HEK293T (cell line): ENCODE measurements at regions not wholly inside any gene's neighbourhood (a gene's known extent, or its start where the extent isn't known, plus 50 kb on each side); places are given as distances from the start of the nearest gene placed in this dataset.

Experiments used
- ARNT ChIP-seq: fragments of 450-650 bp; IDR thresholded peaks from 2 replicates; pipeline ENCODE4 v1.6.1; 2017; ENCODE audit warnings: mild to moderate bottlenecking
- BHLHE40 ChIP-seq: fragments of 450-650 bp; IDR thresholded peaks from 2 replicates; pipeline ENCODE4 v1.6.1; 2016; ENCODE audit warnings: mild to moderate bottlenecking, moderate library complexity, borderline replicate concordance
- FOXA1 ChIP-seq: fragments of 450-650 bp; IDR thresholded peaks from 2 replicates; pipeline ENCODE4 v1.6.1; 2016; ENCODE audit warnings: mild to moderate bottlenecking
- FOXK2 ChIP-seq: fragments of 450-650 bp; IDR thresholded peaks from 2 replicates; pipeline ENCODE4 v1.6.1; 2016; ENCODE audit warnings: mild to moderate bottlenecking
- HDGF ChIP-seq: fragments of 450-650 bp; IDR thresholded peaks from 2 replicates; pipeline ENCODE4 v1.6.1; 2017; ENCODE audit warnings: antibody characterized with exemption, borderline replicate concordance
- NFRKB ChIP-seq: fragments of 450-650 bp; IDR thresholded peaks from 2 replicates; pipeline ENCODE4 v1.6.1; 2016; ENCODE audit warnings: mild to moderate bottlenecking, moderate library complexity
- PKNOX1 ChIP-seq: fragments of 450-650 bp; IDR thresholded peaks from 2 replicates; pipeline ENCODE4 v1.6.1; 2016
- SP1 ChIP-seq: fragments of 450-650 bp; IDR thresholded peaks from 2 replicates; pipeline ENCODE4 v1.6.1; 2017
- SUZ12 ChIP-seq: fragments of 450-650 bp; IDR thresholded peaks from 2 replicates; pipeline ENCODE4 v1.6.1; 2016; ENCODE audit warnings: mild to moderate bottlenecking
- TARDBP ChIP-seq: fragments of 450-650 bp; IDR thresholded peaks from 2 replicates; pipeline ENCODE4 v1.6.1; 2016
- ZNF384 ChIP-seq: fragments of 450-650 bp; IDR thresholded peaks from 2 replicates; pipeline ENCODE4 v1.6.1; 2016

GRCh38 chr12:82120901-82121300 is 237.3 kb downstream of the CCDC59 start:
- TF ChIP-seq PKNOX1, result no peak
- TF ChIP-seq FOXA1, result no peak
- no peak for TF ChIP-seq SUZ12
- no peak for TF ChIP-seq SP1
- no peak for TF ChIP-seq BHLHE40
- no peak for TF ChIP-seq TARDBP
- TF ChIP-seq ZNF384, result no peak
- no peak for TF ChIP-seq NFRKB
- TF ChIP-seq ARNT, result no peak
- no peak for TF ChIP-seq HDGF
- TF ChIP-seq FOXK2, result no peak
